Mucosa of descending colon (tissue), 3 donors: ENCODE measurements at regions not wholly inside any gene's neighbourhood (a gene's known extent, or its start where the extent isn't known, plus 50 kb on each side); places are given as distances from the start of the nearest gene placed in this dataset.

Experiments
- ATAC-seq: fragments of 200-7000 bp; cut with Tn5 transposase; one replicate; pipeline ENCODE4 v1.9.1; 2020; ENCODE audit warnings: mild to moderate bottlenecking, moderate library complexity
- DNase-seq, 3 donors: peaks; one replicate each; pipeline ENCODE4 v3.0.0-alpha.2; 2020
- H3K36me3 ChIP-seq: fragments of 200-600 bp; one replicate; pipeline ENCODE4 v1.8.0; 2021; ENCODE audit warnings: low read depth, mild to moderate bottlenecking
- H3K4me1 ChIP-seq: fragments of 200-600 bp; one replicate; pipeline ENCODE4 v1.8.0; 2021; ENCODE audit warnings: low read depth, mild to moderate bottlenecking
- H3K4me3 ChIP-seq: fragments of 200-600 bp; one replicate; pipeline ENCODE4 v1.8.0; 2021; ENCODE audit warnings: mild to moderate bottlenecking
- H3K9me3 ChIP-seq: fragments of 200-600 bp; one replicate; pipeline ENCODE4 v1.8.0; 2021; ENCODE audit warnings: mild to moderate bottlenecking
- CTCF ChIP-seq: fragments of 200-600 bp; IDR thresholded peaks from one replicate; pipeline ENCODE4 v1.8.0; 2022; ENCODE audit warnings: antibody characterized with exemption, mild to moderate bottlenecking
- intact Hi-C, 2 donors: fragments of 100-400 bp; cut with DNase I in 1 of 2; cut with micrococcal nuclease in 1 of 2; formaldehyde crosslinking; loops; one replicate each; pipeline versions ENCODE4 v1.11.0 to v1.11.1; 2022; cut with DNase I, micrococcal nuclease
- donor health status: DM: no; HTN: no; CAD: no; lungs with moderate emphysema.
- donor health status: DM: no; HTN: no; CAD: no.
- donor health status: DM: no; HTN: yes; CAD: no.

- intact Hi-C loops: no loop called here
- no peaks in the 10 kb centered on the region for H3K36me3 ChIP-seq
- H3K4me1 ChIP-seq: no peaks in the 10 kb centered on the region
- no peak overlapping the region for H3K4me3 ChIP-seq
- no peak for TF ChIP-seq CTCF
- no peaks in the 10 kb centered on the region for H3K9me3 ChIP-seq
- ATAC-seq: peak; percentile 14
- no peak for DNase-seq
These were observed 122.0 kb upstream of the PUDP start for GRCh38 chrX:7269991-7270390.

GRCh38 chrX:7269589-7269988 lies 121.6 kb upstream of the PUDP start:
- ATAC-seq: no peak
- TF ChIP-seq CTCF: no peak
- Histone ChIP-seq H3K9me3 (no peaks in the 10 kb centered on the region), H3K4me1 (no peaks in the 10 kb centered on the region), H3K36me3 (no peaks in the 10 kb centered on the region), H3K4me3 (no peak overlapping the region)
- no peak for DNase-seq
- intact Hi-C loops: no loop called here

- H3K36me3 ChIP-seq: no peaks in the 10 kb centered on the region
- no peaks in the 10 kb centered on the region for H3K9me3 ChIP-seq
- no peak for DNase-seq
- TF ChIP-seq CTCF: no peak
- intact Hi-C loops: no loop called here
- no peaks in the 10 kb centered on the region for H3K4me1 ChIP-seq
- H3K4me3 ChIP-seq: no peak overlapping the region
- no peak for ATAC-seq
These were observed 118.3 kb upstream of the PUDP start for GRCh38 chrX:7266288-7266687.

GRCh38 chrX:7264399-7264798 lies 116.4 kb upstream of the PUDP start:
- intact Hi-C loops: no loop called here
- no peak for DNase-seq
- Histone ChIP-seq H3K36me3 (no peaks in the 10 kb centered on the region), H3K4me3 (no peak overlapping the region), H3K4me1 (no peaks in the 10 kb centered on the region), H3K9me3 (no peaks in the 10 kb centered on the region)
- no peak for ATAC-seq
- no peak for TF ChIP-seq CTCF

GRCh38 chrX:7263961-7264360 lies 116.0 kb upstream of the PUDP start:
- ATAC-seq (no peak), DNase-seq (no peak)
- Histone ChIP-seq H3K36me3 (no peaks in the 10 kb centered on the region), H3K4me1 (no peaks in the 10 kb centered on the region), H3K4me3 (no peak overlapping the region), H3K9me3 (no peaks in the 10 kb centered on the region)
- intact Hi-C loops: no loop called here
- no peak for TF ChIP-seq CTCF

- TF ChIP-seq CTCF: no peak
- H3K36me3 ChIP-seq: no peaks in the 10 kb centered on the region
- H3K4me3 ChIP-seq: no peak overlapping the region
- no peaks in the 10 kb centered on the region for H3K4me1 ChIP-seq
- no peaks in the 10 kb centered on the region for H3K9me3 ChIP-seq
- intact Hi-C loops: no loop called here
- no peak for ATAC-seq
- no peak for DNase-seq
These were observed 115.4 kb upstream of the PUDP start for GRCh38 chrX:7263330-7263729.
